Keratinocyte (primary cell): ENCODE measurements at regions not wholly inside any gene's neighbourhood (a gene's known extent, or its start where the extent isn't known, plus 50 kb on each side); places are given as distances from the start of the nearest gene placed in this dataset.

Experiments used
- DNase-seq: peaks from one replicate; pipeline ENCODE4 v3.0.0-alpha.2; 2011; ENCODE audit warnings: low read depth, missing footprints, low spot score
- FAIRE-seq: peaks from 2 replicates; lab custom pipeline; 2011; peaks lifted over from hg19 to GRCh38; lab: Jason Lieb, UNC
- H2AFZ ChIP-seq: 2 replicates; pipeline ENCODE4 v1.6.0; 2012; ENCODE audit warnings: low read length, control low read depth, inconsistent platforms; ENCODE audit not compliant: control insufficient read depth
- H3K27ac ChIP-seq: 2 replicates; pipeline ENCODE4 v1.5.1; 2011; ENCODE audit warnings: low read length; ENCODE audit not compliant: control insufficient read depth, insufficient read depth
- H3K27me3 ChIP-seq: 3 replicates; pipeline ENCODE4 v1.6.0; 2011; ENCODE audit warnings: low read length; ENCODE audit not compliant: control insufficient read depth, insufficient read depth; ENCODE audit errors: extremely low read depth
- H3K36me3 ChIP-seq, 2 experiments: 2 replicates in 1 of 2; 3 replicates in 1 of 2; pipeline ENCODE4 v1.5.1; 2011; ENCODE audit warnings: low read length in 2 of 2, mild to moderate bottlenecking in 1 of 2; ENCODE audit not compliant: control insufficient read depth in 2 of 2, insufficient read depth in 2 of 2; ENCODE audit errors: extremely low read depth in 1 of 2
- H3K4me1 ChIP-seq: 3 replicates; pipeline ENCODE4 v1.5.1; 2011; ENCODE audit warnings: low read length; ENCODE audit not compliant: control insufficient read depth, insufficient read depth; ENCODE audit errors: extremely low read depth
- H3K4me2 ChIP-seq: 3 replicates; pipeline ENCODE4 v1.6.0; 2011; ENCODE audit warnings: low read depth, low read length; ENCODE audit not compliant: control insufficient read depth, insufficient read depth; ENCODE audit errors: extremely low read depth
- H3K4me3 ChIP-seq, 3 experiments: fragments of 200-600 bp in 1 of 3; sonication (generic) in 1 of 3; 2 replicates in 2 of 3; 3 replicates in 1 of 3; pipeline ENCODE4 v1.5.1; 2011 to 2016; ENCODE audit warnings: low read length in 3 of 3, mild to moderate bottlenecking in 3 of 3, control low read depth in 2 of 3, inconsistent platforms in 1 of 3, low read depth in 1 of 3, mixed read lengths in 1 of 3, mixed run types in 1 of 3, moderate library complexity in 1 of 3; ENCODE audit not compliant: control insufficient read depth in 2 of 3, insufficient read depth in 2 of 3; ENCODE audit errors: extremely low read depth in 1 of 3
- H3K79me2 ChIP-seq: 2 replicates; pipeline ENCODE4 v1.6.0; 2012; ENCODE audit warnings: low read length; ENCODE audit not compliant: control insufficient read depth, insufficient read depth
- H3K9ac ChIP-seq: 3 replicates; pipeline ENCODE4 v1.6.0; 2011; ENCODE audit warnings: low read length; ENCODE audit not compliant: control insufficient read depth, insufficient read depth; ENCODE audit errors: extremely low read depth
- H3K9me1 ChIP-seq: 3 replicates; pipeline ENCODE4 v1.6.0; 2011; ENCODE audit warnings: low read length; ENCODE audit not compliant: control insufficient read depth, insufficient read depth; ENCODE audit errors: extremely low read depth
- H3K9me3 ChIP-seq: 2 replicates; pipeline ENCODE4 v1.5.1; 2012; ENCODE audit warnings: low read depth, low read length; ENCODE audit not compliant: control insufficient read depth
- H4K20me1 ChIP-seq: 3 replicates; pipeline ENCODE4 v1.6.0; 2011; ENCODE audit warnings: low read length; ENCODE audit not compliant: control insufficient read depth, insufficient read depth; ENCODE audit errors: extremely low read depth
- CTCF ChIP-seq, 3 experiments: IDR thresholded peaks in 1 of 3; conservative IDR thresholded peaks in 1 of 3; optimal IDR thresholded peaks in 1 of 3; 2 replicates in 2 of 3; 3 replicates in 1 of 3; pipeline versions ENCODE3 to v1.5.1; 2011; ENCODE audit warnings: low read length in 3 of 3, mild to moderate bottlenecking in 3 of 3, moderate library complexity in 2 of 3, control low read depth in 1 of 3, inconsistent platforms in 1 of 3; ENCODE audit not compliant: insufficient read depth in 2 of 3; ENCODE audit errors: extremely low read depth in 1 of 3
- EZH2 ChIP-seq: IDR thresholded peaks from one replicate; pipeline ENCODE4 v1.6.1; 2012; ENCODE audit warnings: inconsistent platforms, mild to moderate bottlenecking, low read length, moderate library complexity
- dilution Hi-C: fragments of 300-500 bp; cut with MboI; formaldehyde crosslinking; loops from one replicate; pipeline ENCODE4 v1.7.0; 2020; ENCODE audit warnings: low sequenced_read_pairs; ENCODE audit not compliant: extremely low pct_ligation_motif_present

- Histone ChIP-seq H3K4me2 (no peak overlapping the region), H2AFZ (no peak overlapping the region), H4K20me1 (no peaks in the 10 kb centered on the region), H3K36me3 (no peaks in the 10 kb centered on the region), H3K4me3 (no peak overlapping the region), H3K27ac (no peak overlapping the region), H3K4me1 (no peaks in the 10 kb centered on the region), H3K9ac (no peak overlapping the region), H3K27me3 (no peaks in the 10 kb centered on the region), H3K9me3 (no peaks in the 10 kb centered on the region), H3K9me1 (no peaks in the 10 kb centered on the region), H3K79me2 (no peaks in the 10 kb centered on the region)
- FAIRE-seq (no peak), DNase-seq (no peak)
- dilution Hi-C loops, result no loop called here
- TF ChIP-seq EZH2, result no peak
- no peak for TF ChIP-seq CTCF (optimal IDR thresholded peaks at IDR 0.05 in 1 of 3, IDR thresholded peaks at IDR 0.05 in 1 of 3, conservative IDR thresholded peaks at IDR 0.05 in 1 of 3; ENCODE audit: extremely low read depth in 1 of 3, insufficient read depth in 2 of 3, low read length in 3 of 3)
These were observed 476.2 kb downstream of the FSCB start for GRCh38 chr14:44030831-44031383.

GRCh38 chr14:44029933-44030332 is 477.1 kb downstream of the FSCB start:
- dilution Hi-C loops, result no loop called here
- H2AFZ ChIP-seq, result no peak overlapping the region
- no peaks in the 10 kb centered on the region for H3K9me1 ChIP-seq
- H3K27me3 ChIP-seq, result no peaks in the 10 kb centered on the region
- FAIRE-seq, result no peak
- no peaks in the 10 kb centered on the region for H3K9me3 ChIP-seq
- no peaks in the 10 kb centered on the region for H3K79me2 ChIP-seq
- TF ChIP-seq CTCF (optimal IDR thresholded peaks at IDR 0.05 in 1 of 3, IDR thresholded peaks at IDR 0.05 in 1 of 3, conservative IDR thresholded peaks at IDR 0.05 in 1 of 3; ENCODE audit: extremely low read depth in 1 of 3, insufficient read depth in 2 of 3, low read length in 3 of 3) (no peak), EZH2 (no peak)
- H3K4me2 ChIP-seq, result no peak overlapping the region
- DNase-seq, result no peak
- H3K4me1 ChIP-seq, result no peaks in the 10 kb centered on the region
- H3K27ac ChIP-seq, result no peak overlapping the region
- no peaks in the 10 kb centered on the region for H4K20me1 ChIP-seq
- H3K36me3 ChIP-seq, result no peaks in the 10 kb centered on the region
- no peak overlapping the region for H3K9ac ChIP-seq
- no peak overlapping the region for H3K4me3 ChIP-seq
